CD4-positive, alpha-beta T cell (primary cell): ENCODE measurements at regions not wholly inside any gene's neighbourhood (a gene's known extent, or its start where the extent isn't known, plus 50 kb on each side); places are given as distances from the start of the nearest gene placed in this dataset.

Experiments
- ATAC-seq: fragments of 200-7000 bp; cut with Tn5 transposase; one replicate; pipeline ENCODE4 v1.10.0; 2022; ENCODE audit warnings: mild to moderate bottlenecking; ENCODE audit not compliant: poor library complexity
- CTCF ChIA-PET: fragments of 350-600 bp; sonication (Branson Sonifier 250); formaldehyde crosslinking; loops from one replicate; lab custom pipeline; 2021; ENCODE audit warnings: antibody characterized with exemption, inconsistent platforms; lab: Charles Lee
- POLR2A ChIA-PET: fragments of 350-600 bp; sonication (Branson Sonifier 250); formaldehyde crosslinking; loops from one replicate; lab custom pipeline; 2021; ENCODE audit warnings: antibody characterized with exemption, inconsistent platforms; lab: Charles Lee
- DNase-seq, 14 experiments: peaks; one replicate each; pipeline ENCODE4 v3.0.0-alpha.2; 2013 to 2020; ENCODE audit warnings: mixed read lengths in 2 of 14
- H3K27ac ChIP-seq, 2 donors: one replicate each; pipeline versions ENCODE4 v1.5.1 to v1.7.0; 2013; ENCODE audit warnings: low read length in 2 of 2, low read depth in 1 of 2, mild to moderate bottlenecking in 1 of 2
- H3K27me3 ChIP-seq, 2 experiments: 1 replicate in 1 of 2; 2 replicates in 1 of 2; pipeline versions ENCODE4 v1.6.1 to v1.7.0; 2013; ENCODE audit warnings: low read length in 2 of 2, control low read depth in 1 of 2, mild to moderate bottlenecking in 1 of 2, moderate library complexity in 1 of 2; ENCODE audit not compliant: insufficient read depth in 2 of 2, control insufficient read depth in 1 of 2
- H3K36me3 ChIP-seq: one replicate; pipeline ENCODE4 v1.6.1; 2013; ENCODE audit warnings: low read length, control low read depth; ENCODE audit not compliant: insufficient read depth
- H3K4me1 ChIP-seq: one replicate; pipeline ENCODE4 v1.6.1; 2013; ENCODE audit warnings: low read length, control low read depth; ENCODE audit not compliant: insufficient read depth
- H3K4me3 ChIP-seq: one replicate; pipeline ENCODE4 v1.5.1; 2013; ENCODE audit warnings: mild to moderate bottlenecking, low read length, moderate library complexity
- H3K9me3 ChIP-seq, 2 experiments: 1 replicate in 1 of 2; 2 replicates in 1 of 2; pipeline versions ENCODE4 v1.6.1 to v1.7.0; 2013; ENCODE audit warnings: low read length in 2 of 2, mild to moderate bottlenecking in 2 of 2, control low read depth in 1 of 2, moderate library complexity in 1 of 2; ENCODE audit not compliant: control insufficient read depth in 1 of 2, insufficient read depth in 1 of 2
- H3K27ac Mint-ChIP-seq: one replicate; pipeline ENCODE4 v1.8.0; 2020; ENCODE audit warnings: mixed read lengths
- H3K27me3 Mint-ChIP-seq: one replicate; pipeline ENCODE4 v1.8.0; 2021; ENCODE audit warnings: mixed read lengths
- H3K36me3 Mint-ChIP-seq: one replicate; pipeline ENCODE4 v1.8.0; 2021; ENCODE audit warnings: low read depth, mixed read lengths
- H3K4me1 Mint-ChIP-seq: one replicate; pipeline ENCODE4 v1.8.0; 2021; ENCODE audit warnings: low read depth, mixed read lengths
- H3K4me3 Mint-ChIP-seq: one replicate; pipeline ENCODE4 v1.8.0; 2020; ENCODE audit warnings: mild to moderate bottlenecking, mixed read lengths
- H3K9me3 Mint-ChIP-seq: one replicate; pipeline ENCODE4 v1.8.0; 2020; ENCODE audit warnings: mixed read lengths
- CTCF ChIP-seq: fragments of 200-600 bp; IDR thresholded peaks from one replicate; pipeline ENCODE4 v1.8.0; 2022; ENCODE audit warnings: antibody characterized with exemption, mild to moderate bottlenecking
- intact Hi-C, 2 experiments: fragments of 100-400 bp; cut with DNase I in 1 of 2; cut with micrococcal nuclease in 1 of 2; formaldehyde crosslinking; loops; one replicate each; pipeline versions ENCODE4 v1.15.1 to v1.9.0; 2023 to 2025; cut with DNase I, micrococcal nuclease

- peaks cover 0 to 9% of the 10 kb centered on the region in 2 experiments for H3K9me3 ChIP-seq
- Mint-ChIP-seq H3K4me1 (peaks cover 10% of the 10 kb centered on the region), H3K36me3 (no peaks in the 10 kb centered on the region), H3K27ac (no peak overlapping the region), H3K4me3 (no peak overlapping the region), H3K27me3 (no peaks in the 10 kb centered on the region), H3K9me3 (no peaks in the 10 kb centered on the region)
- ATAC-seq = no peak
- DNase-seq = peak in 1 of 14 experiments; percentile 10
- ChIA-PET CTCF (no interaction called here), POLR2A (interaction anchor here (1.7 kb wide), 1 partner anchor 19 kb away, joined by 6 read pairs; no protein-coding TSS in a partner anchor)
- no peak for TF ChIP-seq CTCF
- H3K27ac ChIP-seq = no peak overlapping the region
- H3K27me3 ChIP-seq = no peaks in the 10 kb centered on the region
- peaks cover 12% of the 10 kb centered on the region for H3K4me1 ChIP-seq
- no peak overlapping the region for H3K4me3 ChIP-seq
- intact Hi-C loops = no loop called here
- no peaks in the 10 kb centered on the region for H3K36me3 ChIP-seq
Observed at GRCh38 chr1:25041916-25042315, 111.8 kb upstream of the RUNX3 start.

- H3K4me1 Mint-ChIP-seq = peaks cover 11% of the 10 kb centered on the region
- CTCF ChIA-PET = no interaction called here
- POLR2A ChIA-PET = interaction anchor here (0.7 kb wide), 1 partner anchor 110 kb away, joined by 3 read pairs; the partner anchor contains the start of gene RUNX3
- intact Hi-C loops = no loop called here
- no peak for TF ChIP-seq CTCF
- Histone ChIP-seq H3K9me3 (peaks cover 0 to 9% of the 10 kb centered on the region in 2 experiments), H3K27me3 (no peaks in the 10 kb centered on the region), H3K36me3 (no peaks in the 10 kb centered on the region), H3K4me1 (peaks cover 28% of the 10 kb centered on the region), H3K27ac (no peak overlapping the region), H3K4me3 (no peak overlapping the region)
- DNase-seq (no peak), ATAC-seq (no peak)
- H3K9me3 Mint-ChIP-seq = no peaks in the 10 kb centered on the region
- H3K27ac Mint-ChIP-seq = no peak overlapping the region
- no peak overlapping the region for H3K4me3 Mint-ChIP-seq
- no peaks in the 10 kb centered on the region for H3K27me3 Mint-ChIP-seq
- H3K36me3 Mint-ChIP-seq = no peaks in the 10 kb centered on the region
Observed at GRCh38 chr1:25040122-25040685, 110.1 kb upstream of the RUNX3 start.

GRCh38 chr1:25039229-25039628 lies 109.2 kb upstream of the RUNX3 start:
- DNase-seq (peak in 1 of 14 experiments; percentile 18), ATAC-seq (no peak)
- Mint-ChIP-seq H3K36me3 (no peaks in the 10 kb centered on the region), H3K9me3 (no peaks in the 10 kb centered on the region), H3K4me1 (peaks cover 12% of the 10 kb centered on the region), H3K27me3 (no peaks in the 10 kb centered on the region), H3K4me3 (no peak overlapping the region), H3K27ac (no peak overlapping the region)
- Histone ChIP-seq H3K27me3 (no peaks in the 10 kb centered on the region), H3K9me3 (peaks cover 0 to 9% of the 10 kb centered on the region in 2 experiments), H3K27ac (no peak overlapping the region), H3K4me1 (peaks cover 38% of the 10 kb centered on the region), H3K36me3 (no peaks in the 10 kb centered on the region), H3K4me3 (no peak overlapping the region)
- intact Hi-C loops = no loop called here
- ChIA-PET CTCF (interaction anchor here (1.4 to 3.1 kb wide), 2 partner anchors 92 to 108 kb away, joined by 3 to 52 read pairs; partner anchors contain the start of gene RUNX3), POLR2A (no interaction called here)
- no peak for TF ChIP-seq CTCF
